ENCODE measurements at regions not wholly inside any gene's neighbourhood (a gene's known extent, or its start where the extent isn't known, plus 50 kb on each side); places are given as distances from the start of the nearest gene placed in this dataset.
A peak's percentile ranks its signal among the peaks of the same experiment; 100 is the strongest.

- Histone ChIP-seq H3K4me1 (ENCODE audit: control insufficient read depth, insufficient read depth, low read length) (peaks cover 11% of the 10 kb centered on the region; the same call in 1 of the 2 replicates), H3K4me3 (ENCODE audit: low read depth, low read length) (no peak overlapping the region), H3K9me3 (ENCODE audit: control insufficient read depth, insufficient read depth, low read depth, low read length) (no peaks in the 10 kb centered on the region), H3K27ac (ENCODE audit: extremely low read depth, low read depth, low read length) (no peak overlapping the region; the same call in 1 of the 2 replicates), H3K36me3 (ENCODE audit: control insufficient read depth in 2 of 2, insufficient read depth in 1 of 2, low read length in 2 of 2) (no peaks in the 10 kb centered on the region)
- ChIA-PET CTCF (interaction anchor here (0.5 to 0.6 kb wide), 2 partner anchors 10 to 46 kb away, joined by 3 read pairs; no protein-coding TSS in a partner anchor), POLR2A (no interaction called here)
- TF ChIP-seq ZNF341 (tag by site-specific recombination; IDR thresholded peaks at IDR 0.05; ENCODE audit: low read depth) (peak; percentile 70), ZNF768 (tag by site-specific recombination; IDR thresholded peaks at IDR 0.05) (no peak), ZNF423 (tag by site-specific recombination; IDR thresholded peaks at IDR 0.05) (0 out of 2 replicates have a peak, but pooled peaks have one; percentile 25), ZBTB20 (tag by site-specific recombination; IDR thresholded peaks at IDR 0.05) (no peak), ZNF10 (tag by site-specific recombination; IDR thresholded peaks at IDR 0.05) (no peak), ZNF324 (tag by site-specific recombination; IDR thresholded peaks at IDR 0.05) (no peak), ZNF624 (tag by site-specific recombination; IDR thresholded peaks at IDR 0.05) (0 out of 2 replicates have a peak, but pooled peaks have one; percentile 7), PRDM6 (tag by site-specific recombination; IDR thresholded peaks at IDR 0.05) (0 out of 2 replicates have a peak, but pooled peaks have one; percentile 35), ZNF645 (tag by site-specific recombination; IDR thresholded peaks at IDR 0.05) (no peak)
These were observed 212.5 kb downstream of the TOMM20 start for GRCh38 chr1:234915924-234916675.

DNA sequence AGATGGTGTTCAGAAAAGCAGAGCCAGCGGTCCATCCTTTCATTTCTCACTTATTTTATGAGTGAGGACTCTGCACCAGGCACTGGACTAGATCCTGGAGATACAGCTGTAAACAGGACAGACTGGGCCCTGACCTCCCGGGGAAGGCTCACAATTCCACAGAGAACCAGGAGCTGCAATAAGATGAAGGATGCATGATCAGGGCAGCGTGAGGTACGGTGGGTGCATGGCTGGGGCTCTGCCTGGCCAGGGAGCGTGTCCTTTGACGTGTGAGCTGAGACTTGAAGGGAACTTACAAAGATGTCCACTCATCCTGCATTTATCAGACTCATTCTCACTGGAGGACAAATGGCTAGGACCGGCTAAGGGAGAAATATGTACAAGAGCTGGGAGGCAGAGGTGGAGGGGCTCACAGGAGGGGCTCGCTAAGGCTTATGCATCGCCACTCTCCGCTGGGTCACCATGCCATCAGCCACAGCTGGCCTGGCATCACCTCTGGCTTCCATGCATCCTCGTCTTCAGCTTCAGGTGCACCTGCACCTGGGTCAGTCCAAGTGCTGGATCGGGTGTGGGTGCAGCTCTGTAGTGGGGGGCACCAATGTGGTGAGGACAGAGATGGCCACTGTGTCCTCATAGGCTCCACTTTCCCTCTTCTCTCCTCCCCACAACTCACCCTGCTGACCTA, 213.9 kb downstream of the TOMM20 start:
- Histone ChIP-seq H3K4me3 (ENCODE audit: low read depth, low read length) (no peak overlapping the region), H3K27ac (ENCODE audit: extremely low read depth, low read depth, low read length) (no peak overlapping the region), H3K4me1 (ENCODE audit: control insufficient read depth, insufficient read depth, low read length) (peaks cover 11% of the 10 kb centered on the region; the same call in 1 of the 2 replicates), H3K36me3 (ENCODE audit: control insufficient read depth in 2 of 2, insufficient read depth in 1 of 2, low read length in 2 of 2) (no peaks in the 10 kb centered on the region), H3K9me3 (ENCODE audit: control insufficient read depth, insufficient read depth, low read depth, low read length) (no peaks in the 10 kb centered on the region)
- ChIA-PET POLR2A (no interaction called here), CTCF (interaction anchor here (0.6 kb wide), 2 partner anchors 25 to 263 kb away, joined by 3 read pairs; no protein-coding TSS in a partner anchor)
- TF ChIP-seq ZNF114 (tag by site-specific recombination; IDR thresholded peaks at IDR 0.05): no peak
- peak; percentile 60; the same call in 1 of the 2 replicates for TF ChIP-seq ZNF549 (tag by site-specific recombination; IDR thresholded peaks at IDR 0.05)
- no peak for TF ChIP-seq ZNF239 (tag by site-specific recombination; IDR thresholded peaks at IDR 0.05)
- TF ChIP-seq ZNF791 (tag by site-specific recombination; IDR thresholded peaks at IDR 0.05): no peak
- TF ChIP-seq ZNF16 (tag by site-specific recombination; IDR thresholded peaks at IDR 0.05; ENCODE audit: low read depth): no peak
- no peak for TF ChIP-seq ZNF629 (tag by site-specific recombination; IDR thresholded peaks at IDR 0.05)
- no peak for TF ChIP-seq ZNF169 (tag by site-specific recombination; IDR thresholded peaks at IDR 0.05)
- no peak for TF ChIP-seq ZNF707 (tag by site-specific recombination; IDR thresholded peaks at IDR 0.05)
- TF ChIP-seq GLI4 (tag by site-specific recombination; IDR thresholded peaks at IDR 0.05): no peak
- TF ChIP-seq ZBTB20 (tag by site-specific recombination; IDR thresholded peaks at IDR 0.05): no peak
- no peak for TF ChIP-seq INSM2 (tag by site-specific recombination; IDR thresholded peaks at IDR 0.05)
- TF ChIP-seq ZNF701 (tag by site-specific recombination; IDR thresholded peaks at IDR 0.05): no peak
- TF ChIP-seq KLF9 (tag by site-specific recombination; IDR thresholded peaks at IDR 0.05; ENCODE audit: low read depth): no peak
- TF ChIP-seq ZNF433 (tag by site-specific recombination; IDR thresholded peaks at IDR 0.05; ENCODE audit: low read depth): 0 out of 2 replicates have a peak, but pooled peaks have one; percentile 6
- TF ChIP-seq GFI1B (tag by site-specific recombination; IDR thresholded peaks at IDR 0.05): no peak
- TF ChIP-seq, protein P1, sequence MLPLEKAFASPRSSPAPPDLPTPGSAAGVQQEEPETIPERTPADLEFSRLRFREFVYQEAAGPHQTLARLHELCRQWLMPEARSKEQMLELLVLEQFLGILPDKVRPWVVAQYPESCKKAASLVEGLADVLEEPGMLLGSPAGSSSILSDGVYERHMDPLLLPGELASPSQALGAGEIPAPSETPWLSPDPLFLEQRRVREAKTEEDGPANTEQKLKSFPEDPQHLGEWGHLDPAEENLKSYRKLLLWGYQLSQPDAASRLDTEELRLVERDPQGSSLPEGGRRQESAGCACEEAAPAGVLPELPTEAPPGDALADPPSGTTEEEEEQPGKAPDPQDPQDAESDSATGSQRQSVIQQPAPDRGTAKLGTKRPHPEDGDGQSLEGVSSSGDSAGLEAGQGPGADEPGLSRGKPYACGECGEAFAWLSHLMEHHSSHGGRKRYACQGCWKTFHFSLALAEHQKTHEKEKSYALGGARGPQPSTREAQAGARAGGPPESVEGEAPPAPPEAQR (tag by site-specific recombination; IDR thresholded peaks at IDR 0.05): no peak

All from HEK293 (cell line).